ENCODE measurements at regions not wholly inside any gene's neighbourhood (a gene's known extent, or its start where the extent isn't known, plus 50 kb on each side); places are given as distances from the start of the nearest gene placed in this dataset.

DNA sequence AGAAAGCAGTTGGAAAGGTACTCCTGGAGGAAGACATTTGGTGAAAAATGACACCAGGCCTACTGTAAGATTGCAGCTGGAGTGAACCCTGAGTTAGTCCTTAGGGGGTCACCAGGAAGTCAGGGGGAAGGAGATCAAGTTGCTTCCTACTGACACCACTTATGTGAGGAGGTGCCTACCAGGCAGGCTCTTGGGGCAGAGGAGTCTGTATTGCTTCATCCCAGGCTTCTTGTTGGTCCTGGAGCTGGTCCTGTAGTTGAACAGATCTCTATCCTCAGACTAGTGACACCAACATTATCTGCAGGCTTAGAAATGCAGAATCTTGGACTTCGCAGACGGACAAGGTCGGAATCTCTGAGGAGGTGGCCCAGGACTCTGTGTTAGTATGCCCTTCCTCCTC, 116.0 kb upstream of the ARGLU1 start:
- H3K4me1 Mint-ChIP-seq (ENCODE audit: low read depth), result no peaks in the 10 kb centered on the region
- H3K4me3 Mint-ChIP-seq, result no peak overlapping the region
- H3K27me3 Mint-ChIP-seq, result peaks cover 4% of the 10 kb centered on the region
- no peaks in the 10 kb centered on the region for H3K36me3 Mint-ChIP-seq (ENCODE audit: low read depth)
- no peak overlapping the region for H3K27ac Mint-ChIP-seq
- no peaks in the 10 kb centered on the region for H3K9me3 Mint-ChIP-seq

DNA sequence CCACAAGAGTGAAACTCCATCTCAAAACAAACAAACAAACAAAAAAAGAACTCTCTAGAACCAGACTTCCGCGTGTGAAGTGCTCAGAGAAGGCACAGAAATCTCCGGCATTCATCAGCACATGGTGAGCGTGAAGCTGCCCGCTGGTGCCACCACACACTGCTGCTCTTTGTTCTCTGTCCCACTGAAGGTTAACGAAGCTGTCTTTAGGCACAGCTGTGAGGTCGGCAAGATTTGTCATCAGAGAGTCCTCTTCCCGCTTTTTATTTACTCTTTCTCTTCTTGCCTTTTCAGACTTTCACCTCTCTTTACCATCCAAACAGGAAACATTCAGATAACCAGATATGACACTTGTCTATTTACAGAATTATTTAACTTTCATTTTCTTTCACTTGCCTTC, 115.2 kb upstream of the ARGLU1 start:
- no peak overlapping the region for H3K27ac Mint-ChIP-seq
- peaks cover 4% of the 10 kb centered on the region for H3K27me3 Mint-ChIP-seq
- H3K4me1 Mint-ChIP-seq (ENCODE audit: low read depth), result no peaks in the 10 kb centered on the region
- no peak overlapping the region for H3K4me3 Mint-ChIP-seq
- no peaks in the 10 kb centered on the region for H3K9me3 Mint-ChIP-seq
- no peaks in the 10 kb centered on the region for H3K36me3 Mint-ChIP-seq (ENCODE audit: low read depth)

DNA sequence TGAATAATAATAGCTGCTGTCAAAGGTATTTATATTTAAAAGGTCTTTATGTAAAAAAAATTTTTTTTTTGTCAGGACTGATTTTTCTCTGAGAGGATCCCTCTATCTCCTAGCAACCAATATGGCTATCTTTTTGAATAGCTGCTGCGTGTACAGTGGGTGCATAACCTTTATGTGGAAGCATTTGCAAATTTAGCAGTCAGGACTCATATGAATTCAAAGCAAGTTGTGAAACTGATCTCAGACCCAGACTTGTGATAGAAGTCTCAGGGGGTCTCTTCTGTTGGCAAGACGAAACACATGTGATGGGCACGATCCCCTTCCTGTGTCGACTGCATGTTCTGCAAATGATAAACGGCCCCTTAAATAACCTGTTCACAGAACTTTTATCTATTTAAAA, 114.1 kb upstream of the ARGLU1 start:
- Mint-ChIP-seq H3K9me3 (no peaks in the 10 kb centered on the region), H3K4me3 (no peak overlapping the region), H3K27ac (no peak overlapping the region), H3K27me3 (peaks cover 4% of the 10 kb centered on the region), H3K4me1 (ENCODE audit: low read depth) (no peaks in the 10 kb centered on the region), H3K36me3 (ENCODE audit: low read depth) (no peaks in the 10 kb centered on the region)

DNA sequence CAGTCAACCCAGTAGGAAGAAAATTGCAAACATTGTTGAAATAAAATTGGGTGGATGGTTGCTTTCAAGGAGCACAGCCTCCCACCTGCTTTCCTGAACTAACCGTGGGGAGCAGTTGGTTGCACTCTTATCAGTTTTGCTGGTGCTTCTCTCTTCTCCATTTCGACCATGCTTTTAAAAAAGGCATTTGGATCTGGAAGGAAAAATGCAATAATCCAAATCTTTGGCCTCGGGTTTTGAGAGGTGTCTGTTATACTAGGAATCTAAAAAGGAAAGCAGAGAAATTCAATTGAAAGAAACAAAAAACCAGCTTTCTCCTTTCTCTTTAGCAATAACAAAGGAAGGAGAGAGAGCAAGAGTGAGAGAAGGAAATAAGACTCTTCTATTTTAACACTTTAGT, 113.6 kb upstream of the ARGLU1 start:
- no peaks in the 10 kb centered on the region for H3K4me1 Mint-ChIP-seq (ENCODE audit: low read depth)
- H3K4me3 Mint-ChIP-seq, result no peak overlapping the region
- no peak overlapping the region for H3K27ac Mint-ChIP-seq
- H3K9me3 Mint-ChIP-seq, result no peaks in the 10 kb centered on the region
- H3K27me3 Mint-ChIP-seq, result peaks cover 4% of the 10 kb centered on the region
- no peaks in the 10 kb centered on the region for H3K36me3 Mint-ChIP-seq (ENCODE audit: low read depth)

DNA sequence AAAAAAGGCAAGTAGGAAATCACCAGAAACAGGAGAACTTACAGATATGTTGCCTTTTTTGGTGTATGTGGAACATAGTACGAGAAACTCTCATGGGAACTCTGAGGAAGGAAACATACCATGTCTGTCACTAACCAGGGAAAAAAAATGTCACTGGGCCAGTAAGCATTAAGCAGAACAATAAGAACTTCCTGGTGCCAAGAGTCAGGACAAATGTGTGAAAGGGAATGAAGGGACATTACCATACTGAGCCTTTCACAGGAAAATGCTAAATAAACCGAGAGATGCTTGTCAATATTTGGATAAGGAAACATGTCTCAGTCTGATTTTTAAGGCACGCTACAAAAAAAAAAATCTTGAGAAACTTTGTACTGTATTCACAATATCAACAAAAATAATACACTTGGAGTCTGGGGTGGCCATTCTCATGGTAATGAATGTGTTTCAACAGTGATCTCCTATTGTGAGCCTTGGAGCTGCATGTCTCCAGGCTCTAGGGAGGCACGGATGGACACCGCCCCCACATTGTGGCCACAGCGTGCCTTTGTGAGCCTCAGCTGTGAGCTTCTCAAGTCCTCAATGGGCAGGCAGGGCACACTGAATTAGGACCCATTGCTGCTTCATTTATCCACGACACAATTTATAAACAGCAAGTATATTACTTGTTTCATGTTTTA, 113.0 kb upstream of the ARGLU1 start:
- Mint-ChIP-seq H3K4me1 (ENCODE audit: low read depth) (no peaks in the 10 kb centered on the region), H3K27ac (no peak overlapping the region), H3K9me3 (no peaks in the 10 kb centered on the region), H3K4me3 (no peak overlapping the region), H3K27me3 (peaks cover 4% of the 10 kb centered on the region), H3K36me3 (ENCODE audit: low read depth) (no peaks in the 10 kb centered on the region)

DNA sequence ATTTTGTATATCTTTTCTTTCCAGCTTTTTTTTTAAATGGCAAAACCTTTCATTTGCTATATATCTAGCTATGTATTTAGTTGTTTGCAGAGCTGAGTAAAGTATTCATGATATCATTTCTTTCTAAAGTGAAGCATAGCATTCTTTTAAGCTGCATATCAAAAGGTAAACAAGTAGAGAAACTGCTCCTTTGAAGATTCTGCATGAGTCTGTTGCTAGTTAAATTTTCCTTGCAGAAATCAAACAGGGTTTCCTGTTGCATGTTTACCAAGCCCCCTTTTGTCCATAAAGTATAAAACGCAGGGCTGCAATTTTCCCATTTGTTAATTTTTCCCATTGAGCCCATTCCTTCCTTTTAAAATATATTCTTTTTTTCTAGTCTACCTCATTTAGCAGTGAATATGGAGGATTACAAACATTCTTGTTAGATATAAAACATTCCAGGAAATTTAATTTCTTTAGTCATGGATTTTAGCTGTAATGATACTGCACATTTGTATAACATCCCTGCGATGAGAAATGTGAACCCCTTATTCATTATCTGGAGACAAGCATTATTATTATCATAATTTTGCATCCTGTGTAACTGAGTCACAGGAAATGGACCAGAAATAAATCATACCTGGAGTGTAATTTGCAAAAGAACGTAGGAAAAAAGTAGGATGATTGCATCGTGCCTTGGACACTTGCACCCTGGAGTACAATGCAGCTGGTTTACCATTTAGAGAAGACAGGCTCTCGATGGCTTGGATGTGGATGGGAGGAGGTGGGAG, 110.9 kb upstream of the ARGLU1 start:
- Mint-ChIP-seq H3K27ac (no peak overlapping the region), H3K9me3 (no peaks in the 10 kb centered on the region), H3K36me3 (ENCODE audit: low read depth) (no peaks in the 10 kb centered on the region), H3K4me3 (no peak overlapping the region), H3K4me1 (ENCODE audit: low read depth) (no peaks in the 10 kb centered on the region), H3K27me3 (peaks cover 4% of the 10 kb centered on the region)

DNA sequence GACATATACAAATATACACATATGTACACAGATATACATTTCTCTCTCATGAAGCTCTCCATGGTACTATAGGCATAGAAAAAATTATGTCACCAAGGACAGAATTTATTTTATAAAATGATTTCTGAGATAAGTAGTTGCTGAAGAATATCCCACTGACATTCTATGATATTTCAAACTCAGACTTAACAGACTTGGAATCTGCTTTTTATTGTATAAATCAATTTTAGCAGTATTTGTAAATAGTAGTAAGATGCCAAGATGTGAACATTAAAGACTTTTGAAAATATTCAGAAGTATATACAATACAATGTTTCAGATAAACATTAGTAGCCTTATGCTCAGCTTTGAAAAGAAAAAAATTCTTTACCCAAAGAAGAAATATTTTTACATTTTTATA, 107.4 kb upstream of the ARGLU1 start:
- no peaks in the 10 kb centered on the region for H3K9me3 Mint-ChIP-seq
- H3K4me1 Mint-ChIP-seq (ENCODE audit: low read depth), result no peaks in the 10 kb centered on the region

DNA sequence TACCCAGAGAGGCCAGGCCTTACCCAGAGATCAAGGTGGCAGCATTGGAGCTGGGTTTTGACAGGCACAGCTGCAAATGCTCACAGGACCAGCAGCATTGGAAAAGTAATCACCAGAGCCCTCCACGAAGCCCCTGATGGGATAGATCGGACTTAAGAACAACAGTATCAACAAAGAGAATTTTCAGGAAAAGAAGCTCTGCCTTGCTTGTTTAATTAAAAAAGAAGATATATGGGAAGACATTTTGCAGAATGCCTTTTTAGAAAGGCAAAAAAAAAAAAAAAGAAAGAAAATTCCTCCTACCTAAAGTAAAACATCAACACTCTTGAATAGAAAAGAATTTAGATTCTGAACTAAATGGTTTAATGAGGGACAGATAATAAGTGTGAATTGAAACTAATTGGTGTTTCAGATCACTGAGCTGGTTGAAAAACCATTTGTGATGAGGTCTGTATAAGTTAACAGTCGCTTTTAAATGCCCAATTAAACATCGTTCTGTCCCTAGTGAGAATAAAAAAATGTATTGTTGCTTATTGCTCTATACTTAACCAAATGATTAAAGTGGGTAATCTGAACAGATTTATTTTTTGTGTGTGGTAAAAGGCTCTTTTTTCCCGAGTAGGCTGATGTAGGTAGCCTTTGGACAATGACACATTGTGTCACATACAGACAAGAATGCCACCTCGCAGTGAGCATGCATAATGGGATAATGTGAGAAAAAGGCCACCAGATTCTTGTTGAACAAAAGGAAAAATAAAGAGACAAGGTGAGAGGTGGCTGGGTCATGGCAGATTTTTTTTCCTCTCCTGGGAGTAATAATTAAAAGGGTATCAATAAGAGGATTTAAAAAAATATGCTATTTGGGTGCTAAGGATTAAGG, 93.0 kb upstream of the ARGLU1 start:
- Mint-ChIP-seq H3K4me1 (ENCODE audit: low read depth) (no peaks in the 10 kb centered on the region), H3K9me3 (no peaks in the 10 kb centered on the region), H3K27ac (no peak overlapping the region), H3K27me3 (peaks cover 4% of the 10 kb centered on the region), H3K4me3 (no peak overlapping the region), H3K36me3 (ENCODE audit: low read depth) (no peaks in the 10 kb centered on the region)

More for the DNA sequence above, 107.4 kb upstream of the ARGLU1 start:
- H3K27me3 Mint-ChIP-seq, result peaks cover 10% of the 10 kb centered on the region
- H3K27ac Mint-ChIP-seq, result no peak overlapping the region
- H3K4me3 Mint-ChIP-seq, result no peak overlapping the region
- H3K36me3 Mint-ChIP-seq (ENCODE audit: low read depth), result no peaks in the 10 kb centered on the region

DNA sequence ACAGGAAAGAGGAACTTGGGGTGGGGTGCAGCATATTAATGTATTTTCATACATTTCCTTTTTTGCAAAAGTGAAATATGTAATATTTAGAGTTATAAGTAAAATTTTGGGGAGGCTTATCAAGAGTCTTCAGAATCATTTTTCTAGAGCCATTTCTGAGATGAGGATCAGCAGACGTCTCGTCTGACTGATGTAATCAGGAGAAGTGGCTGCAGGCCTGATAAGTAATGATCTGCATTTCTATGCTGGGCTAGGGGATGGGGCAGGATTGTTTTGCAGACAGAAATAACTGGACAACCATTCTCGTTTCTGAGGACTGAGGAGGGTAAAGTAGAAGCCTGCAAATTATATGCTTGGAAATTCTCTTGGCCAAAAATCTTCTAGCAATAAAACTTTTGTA, 89.2 kb upstream of the ARGLU1 start:
- H3K27ac Mint-ChIP-seq, result no peak overlapping the region

DNA sequence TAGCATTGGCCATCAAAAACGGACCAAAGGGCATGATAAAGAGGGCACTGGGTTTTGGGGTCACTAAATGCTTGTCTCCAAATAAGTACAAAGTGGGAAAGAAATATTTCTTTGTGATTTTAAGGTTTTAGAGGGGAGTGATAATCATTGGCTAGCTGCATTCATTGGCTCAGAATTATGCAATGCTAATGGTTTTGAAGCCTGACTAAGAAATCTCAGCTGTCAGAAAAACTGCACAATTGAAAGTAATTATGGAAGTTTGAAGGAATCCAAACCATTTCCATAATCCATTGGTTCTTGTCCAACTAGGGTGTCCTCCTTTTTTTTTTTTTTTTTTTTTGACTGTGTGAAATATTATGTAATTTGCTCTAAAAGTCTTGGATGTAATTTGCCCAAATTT, 88.2 kb upstream of the ARGLU1 start:
- peaks cover 17% of the 10 kb centered on the region for H3K27me3 Mint-ChIP-seq
- H3K27ac Mint-ChIP-seq, result no peak overlapping the region
- no peaks in the 10 kb centered on the region for H3K9me3 Mint-ChIP-seq
- no peaks in the 10 kb centered on the region for H3K36me3 Mint-ChIP-seq (ENCODE audit: low read depth)
- H3K4me1 Mint-ChIP-seq (ENCODE audit: low read depth), result no peaks in the 10 kb centered on the region
- no peak overlapping the region for H3K4me3 Mint-ChIP-seq

More for the DNA sequence above, 89.2 kb upstream of the ARGLU1 start:
- Mint-ChIP-seq H3K36me3 (ENCODE audit: low read depth) (no peaks in the 10 kb centered on the region), H3K4me1 (ENCODE audit: low read depth) (no peaks in the 10 kb centered on the region), H3K27me3 (peaks cover 13% of the 10 kb centered on the region), H3K9me3 (no peaks in the 10 kb centered on the region), H3K4me3 (no peak overlapping the region)

DNA sequence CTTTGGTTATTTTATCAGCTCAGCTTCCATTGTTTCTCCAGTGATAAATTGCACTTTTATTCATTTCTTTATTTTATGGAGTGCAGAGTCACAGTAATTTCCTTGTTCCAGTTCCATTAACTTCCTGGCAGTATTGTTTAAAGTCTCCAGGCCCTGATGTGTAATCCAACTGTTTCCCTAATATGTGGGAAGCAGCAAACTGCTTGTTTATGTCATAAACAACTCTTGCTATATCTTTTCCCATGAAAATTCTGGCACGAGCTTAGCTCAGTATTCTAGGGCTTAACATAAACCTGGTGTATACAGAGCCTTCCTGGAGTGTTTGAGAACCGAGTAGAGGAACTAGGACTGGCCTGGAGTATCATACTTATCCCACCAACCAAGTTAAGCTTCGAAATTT, 83.5 kb upstream of the ARGLU1 start:
- Mint-ChIP-seq H3K27me3 (peaks cover 16% of the 10 kb centered on the region), H3K9me3 (no peaks in the 10 kb centered on the region), H3K27ac (peak overlapping the region; percentile 45), H3K36me3 (ENCODE audit: low read depth) (no peaks in the 10 kb centered on the region), H3K4me3 (no peak overlapping the region), H3K4me1 (ENCODE audit: low read depth) (no peaks in the 10 kb centered on the region)

DNA sequence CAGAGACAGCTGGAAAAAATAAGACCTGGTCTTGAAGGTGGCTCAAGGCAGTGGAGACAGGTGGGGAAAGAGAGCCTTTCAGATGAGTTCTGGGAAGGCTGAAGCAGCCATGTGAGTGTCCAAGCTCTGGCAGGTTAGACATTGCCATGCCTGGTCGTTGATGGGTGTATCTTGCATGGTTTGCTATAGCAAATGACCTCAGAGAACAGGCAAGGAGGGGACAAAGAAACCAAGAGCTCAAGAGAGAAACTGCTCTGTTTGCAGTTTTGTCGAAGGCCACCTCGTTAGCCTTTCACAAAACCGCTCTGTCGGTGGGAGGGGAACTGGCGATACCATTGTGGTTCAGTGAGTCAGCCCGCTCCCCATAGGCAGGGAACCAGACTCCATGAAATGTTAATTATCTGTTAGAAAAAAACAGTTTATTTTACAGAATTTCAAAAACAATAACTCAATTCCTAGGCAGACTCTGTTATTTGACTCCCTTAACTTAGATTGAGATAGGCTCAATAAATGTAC, 82.8 kb upstream of the ARGLU1 start:
- Mint-ChIP-seq H3K9me3 (no peaks in the 10 kb centered on the region), H3K27me3 (peaks cover 16% of the 10 kb centered on the region)

DNA sequence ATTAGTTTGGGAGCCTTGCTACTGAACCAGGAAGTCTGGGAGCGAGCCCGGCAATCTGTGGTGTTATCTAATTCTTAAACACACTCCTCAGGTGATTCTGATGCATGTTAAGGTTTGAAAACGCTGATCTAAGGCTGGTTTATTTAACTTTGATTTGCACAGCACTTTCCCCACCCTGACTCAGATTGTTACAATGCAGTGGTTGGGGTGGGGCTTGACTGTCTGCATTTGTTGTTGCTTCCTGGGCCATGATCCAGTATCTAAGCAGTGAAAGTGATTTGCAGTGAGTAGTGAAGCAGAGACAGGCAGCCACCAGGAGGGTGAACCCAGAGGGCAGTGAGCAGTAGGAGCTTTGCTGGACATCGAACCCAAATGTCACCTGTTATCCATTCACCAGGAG, 81.6 kb upstream of the ARGLU1 start:
- peaks cover 16% of the 10 kb centered on the region for H3K27me3 Mint-ChIP-seq
- no peak overlapping the region for H3K27ac Mint-ChIP-seq
- H3K36me3 Mint-ChIP-seq (ENCODE audit: low read depth), result no peaks in the 10 kb centered on the region
- no peak overlapping the region for H3K4me3 Mint-ChIP-seq
- no peaks in the 10 kb centered on the region for H3K9me3 Mint-ChIP-seq
- no peaks in the 10 kb centered on the region for H3K4me1 Mint-ChIP-seq (ENCODE audit: low read depth)

More for the DNA sequence above, 82.8 kb upstream of the ARGLU1 start:
- H3K27ac Mint-ChIP-seq, result no peak overlapping the region
- no peaks in the 10 kb centered on the region for H3K36me3 Mint-ChIP-seq (ENCODE audit: low read depth)
- no peak overlapping the region for H3K4me3 Mint-ChIP-seq
- H3K4me1 Mint-ChIP-seq (ENCODE audit: low read depth), result no peaks in the 10 kb centered on the region

DNA sequence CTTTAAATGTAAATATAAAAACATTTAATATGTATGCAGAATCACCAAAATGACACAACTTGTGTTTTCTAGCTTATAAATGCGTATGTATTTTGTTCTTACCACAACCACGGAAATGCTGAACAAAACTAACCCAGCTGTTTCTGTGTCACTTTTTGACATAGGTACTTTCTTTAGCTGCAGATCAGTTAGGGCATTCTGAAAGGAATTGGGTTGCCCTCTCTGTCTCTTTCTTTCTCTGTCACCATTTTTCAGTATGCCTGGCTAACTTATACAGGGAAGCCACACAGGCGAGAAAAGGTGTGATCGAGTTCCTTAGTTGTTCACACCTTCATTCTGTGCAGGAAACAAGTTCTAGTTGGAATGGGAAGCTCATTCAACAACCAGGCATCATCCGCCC, 72.6 kb upstream of the ARGLU1 start:
- no peaks in the 10 kb centered on the region for H3K27me3 Mint-ChIP-seq
- H3K4me3 Mint-ChIP-seq, result no peak overlapping the region
- H3K9me3 Mint-ChIP-seq, result no peaks in the 10 kb centered on the region
- no peaks in the 10 kb centered on the region for H3K4me1 Mint-ChIP-seq (ENCODE audit: low read depth)
- H3K36me3 Mint-ChIP-seq (ENCODE audit: low read depth), result no peaks in the 10 kb centered on the region
- H3K27ac Mint-ChIP-seq, result no peak overlapping the region

DNA sequence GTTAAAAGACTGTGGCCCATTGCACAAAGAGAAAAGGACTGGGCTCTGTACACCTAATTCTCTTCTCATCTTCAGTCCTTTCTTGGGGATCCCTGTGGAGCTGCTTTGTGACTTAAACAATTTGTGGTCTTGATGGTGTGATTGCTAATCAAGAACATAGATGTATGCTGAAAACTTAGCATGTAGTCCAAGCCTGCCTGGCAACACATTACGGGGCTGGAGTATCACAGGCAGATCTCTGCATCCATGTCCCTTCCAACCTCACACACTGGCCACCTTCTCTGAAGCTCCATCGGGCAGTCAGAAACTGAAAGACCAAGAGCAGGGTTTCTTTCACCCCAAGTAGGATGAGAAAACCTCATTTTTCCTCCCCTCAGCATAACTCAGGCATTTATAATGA, 69.6 kb upstream of the ARGLU1 start:
- Mint-ChIP-seq H3K27ac (no peak overlapping the region), H3K4me1 (ENCODE audit: low read depth) (no peaks in the 10 kb centered on the region), H3K4me3 (no peak overlapping the region), H3K36me3 (ENCODE audit: low read depth) (no peaks in the 10 kb centered on the region), H3K27me3 (no peaks in the 10 kb centered on the region), H3K9me3 (no peaks in the 10 kb centered on the region)

All from stimulated activated naive CD8-positive, alpha-beta T cell treated with anti-CD3 and anti-CD28 coated beads, Interleukin-15, Interleukin-2, amounts not matched to agents 100 ng/mL and 50 ng/mL, for 24 hours (primary cell).